ENCODE measurements at regions not wholly inside any gene's neighbourhood (a gene's known extent, or its start where the extent isn't known, plus 50 kb on each side); places are given as distances from the start of the nearest gene placed in this dataset.

DNA sequence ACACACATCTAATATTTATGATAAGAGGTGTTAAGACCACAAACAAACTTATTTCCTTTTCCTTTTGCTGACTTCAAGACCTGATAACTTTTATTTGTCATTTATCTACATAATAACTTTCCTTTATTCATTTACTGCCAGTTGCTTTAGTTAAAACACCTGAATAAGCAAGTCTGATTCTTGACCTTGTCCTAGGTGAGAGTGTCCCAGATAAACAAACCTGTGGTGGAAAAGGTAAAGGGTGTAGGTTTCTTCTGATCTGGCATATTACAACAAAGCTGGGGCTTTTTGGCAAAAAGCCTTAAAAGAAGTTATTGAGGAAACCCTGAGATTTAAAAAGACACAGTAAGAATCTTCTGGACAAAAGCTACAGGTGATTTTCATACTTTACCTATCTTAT is 191.5 kb downstream of the ZBBX start:
- DNase-seq, result no peak

DNA sequence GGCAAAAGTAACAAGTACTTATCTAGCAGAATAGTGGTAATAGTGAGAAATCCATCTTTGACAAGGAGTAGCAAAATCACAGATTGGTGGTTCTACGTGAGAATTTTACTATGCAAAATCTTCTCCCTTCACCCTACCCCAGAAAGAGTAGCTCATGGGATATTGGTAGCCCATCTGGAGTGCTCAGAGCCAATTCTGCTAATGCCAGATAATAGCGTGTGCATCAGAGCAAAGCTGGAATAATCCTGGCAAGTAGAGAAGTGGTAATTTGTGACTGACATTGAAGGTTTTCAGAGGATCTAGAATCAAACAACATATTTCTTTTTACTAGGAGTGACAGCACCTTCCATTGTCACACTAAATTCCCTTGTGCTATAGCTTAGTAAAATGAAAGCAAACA is 192.9 kb downstream of the ZBBX start:
- DNase-seq, result no peak

DNA sequence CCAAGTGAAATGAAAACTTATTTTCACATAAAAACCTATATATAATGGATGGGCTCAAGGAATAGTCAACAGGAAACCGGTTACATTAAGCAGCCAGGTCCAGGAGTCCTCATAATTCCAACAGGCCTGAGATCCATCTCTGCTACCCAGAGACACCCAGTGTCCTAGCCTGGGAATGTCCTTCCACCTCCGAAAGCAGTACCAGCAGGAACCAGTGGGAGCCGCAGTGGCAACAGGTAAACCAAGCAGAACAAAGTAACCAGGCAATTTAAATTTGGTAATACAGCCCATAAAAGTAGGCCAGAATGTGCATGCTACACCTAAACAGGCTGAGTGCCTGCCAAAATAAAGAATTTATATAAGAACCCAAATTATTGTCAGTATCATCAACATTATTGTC is 195.6 kb downstream of the ZBBX start:
- DNase-seq, result no peak

DNA sequence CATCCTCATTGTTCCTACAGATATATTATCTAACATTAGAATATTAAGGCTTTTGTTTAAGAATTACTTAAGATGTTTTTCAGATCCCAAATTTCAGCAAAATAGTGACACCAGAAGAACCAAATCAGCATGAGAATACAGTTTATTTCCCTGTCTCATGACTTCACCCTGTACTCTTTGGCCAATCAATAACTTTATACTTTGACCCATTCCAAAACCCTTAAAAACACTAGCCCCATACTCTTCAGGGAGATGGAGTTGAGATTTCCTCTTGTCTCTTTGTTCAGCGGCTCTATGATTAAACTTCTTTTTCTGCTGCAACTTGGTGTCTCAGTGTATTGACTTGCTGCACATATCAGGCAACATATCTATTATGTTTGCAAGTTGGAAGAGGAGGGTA is 207.7 kb downstream of the ZBBX start:
- DNase-seq, result no peak

DNA sequence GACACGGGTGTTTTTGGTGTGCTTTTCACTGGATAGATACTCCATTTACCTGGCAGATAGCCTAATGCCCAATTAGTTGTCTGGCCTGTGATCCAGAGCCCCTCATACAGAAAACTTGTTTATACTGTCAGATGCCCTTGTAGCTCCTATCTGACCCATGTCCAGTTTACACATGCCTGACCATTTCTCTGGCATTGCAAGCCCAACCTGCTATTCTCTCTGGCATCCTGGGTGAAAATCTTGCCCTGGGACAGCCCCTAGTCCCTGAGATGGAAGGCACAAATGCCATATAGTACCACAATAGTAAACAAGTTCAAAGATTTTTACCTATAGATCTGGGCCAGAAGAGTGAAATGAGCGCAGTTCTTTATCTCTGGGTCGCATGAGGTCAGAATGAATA is 212.6 kb downstream of the ZBBX start:
- no peak for DNase-seq

DNA sequence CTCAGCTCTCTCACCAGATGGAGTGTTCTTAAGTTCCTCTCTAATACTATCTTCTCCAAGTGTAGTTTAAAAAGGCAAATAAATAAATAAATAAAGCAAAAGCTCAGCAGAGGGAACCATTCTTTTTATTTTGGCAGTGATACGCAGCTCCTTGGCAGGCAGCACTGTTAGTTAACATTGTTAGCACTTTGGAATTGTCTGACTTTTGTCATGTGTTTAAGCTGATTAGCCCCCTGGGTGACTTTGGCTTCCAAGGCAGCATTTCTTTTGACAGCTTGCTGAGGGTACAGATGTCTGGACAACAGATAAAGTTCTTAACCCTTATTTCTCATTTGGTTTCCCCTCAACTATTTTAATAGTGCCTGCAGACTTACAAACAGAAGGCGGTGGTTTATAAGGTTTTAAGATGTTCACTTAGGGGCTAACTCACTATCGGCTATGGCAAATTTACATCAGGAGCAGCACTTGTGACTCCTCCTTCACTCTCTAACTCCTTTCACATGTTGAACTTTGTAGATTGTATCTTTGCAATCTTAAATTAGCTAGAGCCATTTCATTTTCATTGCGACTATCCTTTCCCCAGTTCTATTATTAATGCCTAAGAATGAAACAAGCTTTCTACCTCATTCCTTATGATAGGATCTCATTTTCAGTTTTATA is 213.4 kb downstream of the ZBBX start:
- DNase-seq, result no peak

DNA sequence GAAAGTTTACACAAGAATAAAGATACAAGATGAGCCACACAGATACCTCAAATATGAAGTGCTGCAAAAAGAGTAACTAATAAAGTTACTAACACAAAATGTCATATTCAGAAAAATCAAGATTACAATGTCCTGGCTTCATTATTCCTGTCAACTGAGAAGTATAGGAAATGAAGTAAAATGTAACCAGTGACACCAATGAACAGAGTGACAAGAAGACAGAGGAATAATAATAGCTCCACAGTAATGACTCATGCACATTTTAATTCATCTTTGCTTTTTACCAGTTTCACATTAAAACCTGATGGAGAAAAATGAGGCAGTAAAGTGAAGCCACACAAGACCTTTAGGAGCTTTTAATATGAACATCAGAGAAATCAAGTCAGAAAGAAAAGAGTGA is 214.1 kb downstream of the ZBBX start:
- no peak for DNase-seq

DNA sequence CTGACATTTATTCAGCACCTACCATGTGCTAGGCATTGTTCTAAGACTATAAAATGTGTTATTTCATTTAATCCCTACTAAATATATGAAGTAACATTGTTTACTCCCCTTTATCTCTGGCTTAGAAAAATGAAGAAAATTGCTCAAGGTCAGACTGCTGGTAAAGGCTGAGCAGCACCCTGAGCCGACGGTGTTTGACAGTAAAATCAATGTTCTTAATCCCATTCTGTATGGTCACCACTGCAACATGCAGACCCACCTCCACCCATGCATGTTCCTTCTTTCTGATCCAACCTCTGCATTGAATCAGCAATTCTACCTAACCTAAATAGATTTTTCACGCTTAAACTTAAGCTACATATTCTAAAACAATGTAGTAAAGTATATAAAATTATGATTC is 216.5 kb downstream of the ZBBX start:
- DNase-seq, result no peak

DNA sequence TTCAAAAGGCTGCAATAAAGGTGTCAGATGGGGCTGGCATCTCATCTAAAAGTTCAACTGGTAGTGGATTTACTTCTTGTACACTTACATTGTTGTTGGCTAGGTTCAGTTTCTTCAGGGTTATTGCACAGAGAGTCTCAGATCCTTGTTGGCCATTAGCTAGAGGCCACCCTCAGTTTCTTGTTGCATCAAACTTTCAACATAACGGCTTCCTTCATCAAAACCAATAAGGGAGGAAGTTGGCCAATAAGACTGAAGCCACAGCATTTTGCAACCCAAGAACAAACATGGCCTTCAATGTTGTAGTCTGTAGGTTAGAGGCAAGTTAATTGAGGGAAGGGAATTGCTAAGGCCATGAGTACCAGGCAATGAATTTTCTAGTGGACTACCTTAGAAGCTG is 218.0 kb downstream of the ZBBX start:
- peak; percentile 70 for DNase-seq

DNA sequence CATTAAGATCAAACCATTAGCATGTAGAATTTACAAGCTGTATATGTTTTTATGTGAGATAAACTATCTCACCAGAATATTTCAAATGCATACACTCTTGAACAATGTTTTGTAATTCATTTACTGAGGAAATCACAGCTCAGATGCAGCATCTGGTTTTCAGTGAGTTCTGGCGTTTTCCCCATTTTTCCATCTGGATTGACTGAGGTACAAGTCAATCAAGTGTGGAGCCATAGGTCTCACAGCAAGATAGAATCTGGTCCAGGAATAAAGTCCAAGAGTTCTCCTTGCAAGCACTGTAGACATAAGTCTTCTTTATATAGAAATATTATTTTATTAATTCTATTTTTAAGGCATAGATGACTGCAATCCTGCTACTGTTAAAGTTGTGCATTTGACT is 219.3 kb downstream of the ZBBX start:
- DNase-seq, result no peak

DNA sequence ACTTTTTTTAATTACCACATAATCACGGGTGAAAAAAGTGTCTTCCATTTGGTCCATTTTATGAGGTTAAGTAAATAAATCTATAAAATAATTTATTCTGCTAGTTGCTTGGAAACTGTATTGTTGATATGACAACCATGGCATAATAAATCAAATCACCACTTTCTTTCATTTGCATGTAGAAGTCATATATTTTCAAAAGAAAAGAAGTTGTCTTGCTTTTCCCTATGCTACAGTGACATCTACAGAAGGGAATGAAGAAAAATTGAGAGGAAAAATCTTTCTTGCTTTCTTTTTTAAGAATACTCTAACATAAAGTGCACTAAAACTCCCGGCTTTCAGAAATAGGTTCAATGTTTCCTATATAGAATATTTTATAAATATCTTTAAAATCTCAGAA is 228.5 kb downstream of the ZBBX start:
- DNase-seq, result no peak

DNA sequence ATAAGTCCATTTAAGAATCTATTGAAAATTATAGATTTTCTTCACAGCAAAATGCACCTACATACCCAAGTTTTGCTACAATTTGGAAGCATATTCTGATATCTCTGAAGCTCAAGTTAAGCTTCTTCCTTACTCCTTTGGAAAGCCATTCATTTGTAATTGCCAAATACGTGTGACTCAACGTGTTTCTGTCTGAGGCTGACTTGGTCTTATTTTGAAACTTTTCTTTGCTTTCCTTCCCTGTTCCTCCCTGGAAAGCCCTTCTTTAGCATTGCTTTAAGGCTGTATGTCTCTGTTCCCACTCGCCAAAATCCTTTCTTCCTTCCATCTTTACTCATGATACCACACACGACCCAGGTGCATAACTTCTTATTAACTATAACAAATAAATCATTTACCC is 232.0 kb downstream of the ZBBX start:
- DNase-seq, result no peak

DNA sequence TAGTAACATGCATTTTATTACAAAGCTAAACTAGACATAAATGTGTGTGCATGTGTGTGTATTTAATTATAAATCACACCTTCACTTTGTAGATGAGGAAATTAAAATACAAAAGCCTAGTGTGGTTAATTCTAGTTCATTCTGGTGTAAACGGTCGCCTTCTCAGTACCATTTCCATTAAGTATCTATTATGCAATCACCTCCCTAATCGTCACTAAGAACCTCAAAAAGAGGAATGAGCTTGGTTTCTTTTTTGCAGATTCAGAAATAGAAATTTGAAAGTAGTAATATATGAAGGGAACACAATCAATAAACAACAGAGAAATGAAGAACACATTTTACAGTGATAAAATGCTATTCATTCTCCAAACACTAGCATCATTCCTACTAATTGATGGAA is 233.2 kb downstream of the ZBBX start:
- peak; percentile 7 for DNase-seq

DNA sequence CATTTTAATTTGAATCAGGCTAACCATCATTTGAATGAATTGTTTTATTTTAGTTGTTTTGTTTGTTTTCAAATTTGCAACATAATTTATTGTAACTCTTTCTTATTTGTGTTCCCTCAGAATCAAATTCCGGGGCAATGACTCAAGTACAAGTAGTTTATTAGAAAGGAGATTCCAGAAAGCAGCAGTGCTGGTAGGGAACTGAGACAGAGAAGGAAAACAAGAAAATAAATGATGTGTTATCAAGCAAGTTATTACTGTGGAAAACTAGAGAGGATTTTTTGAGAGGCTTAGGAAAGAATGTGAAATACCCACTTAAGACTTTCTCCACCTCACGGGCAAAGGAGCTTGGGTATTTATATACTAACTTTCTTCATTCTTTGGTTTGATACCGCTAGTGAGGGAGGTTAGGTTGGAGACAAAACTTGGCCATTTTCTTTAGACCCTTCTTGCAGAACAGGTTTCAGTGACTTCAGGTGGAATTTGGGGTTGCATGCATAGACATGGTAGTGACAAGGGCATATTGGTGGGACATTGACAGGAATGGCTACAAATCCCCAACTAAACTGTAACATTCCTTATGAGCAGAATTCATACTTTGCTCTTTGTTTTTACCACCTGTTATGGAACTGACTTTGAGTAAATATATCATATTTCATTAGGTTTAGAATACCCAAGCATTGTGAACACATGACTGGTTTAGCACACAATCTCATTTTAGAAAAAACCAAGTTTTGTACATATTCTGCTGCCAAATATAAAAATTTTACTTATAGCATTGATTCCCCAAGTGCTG is 254.3 kb downstream of the ZBBX start:
- DNase-seq, result no peak

DNA sequence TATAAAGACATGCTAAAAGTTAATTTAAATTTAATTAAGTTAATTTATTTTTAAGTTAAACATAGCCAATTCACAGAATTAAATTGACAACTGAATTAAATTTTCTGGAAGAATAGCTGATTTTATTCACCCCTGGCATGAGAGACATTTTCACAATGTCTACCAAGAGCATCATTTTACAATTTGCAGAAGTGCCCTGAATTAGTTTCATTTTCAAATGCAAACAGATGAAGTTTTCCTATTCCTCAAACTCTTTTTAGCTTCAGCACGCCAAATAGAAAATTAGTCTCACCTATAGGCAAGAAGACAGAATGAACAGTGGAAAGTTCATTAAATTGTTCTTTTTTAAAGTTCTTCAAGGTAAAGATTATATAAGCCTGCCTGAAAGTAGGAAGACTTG is 259.3 kb downstream of the ZBBX start:
- no peak for DNase-seq

DNA sequence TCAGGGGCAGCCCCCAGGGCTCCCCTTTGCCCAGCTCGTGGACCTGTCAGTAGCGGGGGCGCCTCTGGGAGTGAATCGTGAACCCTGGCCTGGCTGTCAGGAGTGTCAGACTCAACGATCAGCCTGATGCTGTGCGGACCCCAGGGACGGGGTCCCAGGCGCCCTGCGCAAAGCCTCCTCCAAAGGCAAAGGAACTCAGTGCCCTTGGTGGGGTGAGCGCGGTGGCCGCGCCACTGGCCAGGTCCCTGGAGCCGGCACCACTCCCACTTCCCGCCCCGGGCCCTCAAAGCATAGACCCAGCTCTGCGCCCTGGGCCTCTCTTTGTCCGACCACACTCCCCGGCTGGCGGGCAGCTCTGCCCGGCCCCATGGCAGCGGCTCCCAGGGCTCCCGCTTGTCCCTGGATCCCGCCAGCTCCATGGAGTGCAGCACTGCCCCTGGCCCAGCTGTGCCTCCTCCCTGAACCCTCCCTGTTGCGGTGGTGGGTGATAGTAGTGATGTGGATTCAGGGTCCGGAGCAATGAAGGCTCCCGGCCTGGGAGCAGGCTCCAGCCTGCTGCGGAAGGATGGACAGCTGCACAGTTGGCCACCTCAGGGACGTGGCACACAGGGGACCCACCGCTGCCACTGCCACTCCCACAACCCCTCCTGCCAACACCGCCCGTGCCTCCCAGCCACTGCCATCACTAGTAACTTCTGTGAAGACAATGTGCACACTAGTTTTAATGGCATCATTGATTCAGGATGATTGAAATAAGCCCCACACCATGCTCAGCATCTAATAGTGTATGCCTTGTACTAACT is 263.8 kb downstream of the ZBBX start:
- DNase-seq, result no peak

DNA sequence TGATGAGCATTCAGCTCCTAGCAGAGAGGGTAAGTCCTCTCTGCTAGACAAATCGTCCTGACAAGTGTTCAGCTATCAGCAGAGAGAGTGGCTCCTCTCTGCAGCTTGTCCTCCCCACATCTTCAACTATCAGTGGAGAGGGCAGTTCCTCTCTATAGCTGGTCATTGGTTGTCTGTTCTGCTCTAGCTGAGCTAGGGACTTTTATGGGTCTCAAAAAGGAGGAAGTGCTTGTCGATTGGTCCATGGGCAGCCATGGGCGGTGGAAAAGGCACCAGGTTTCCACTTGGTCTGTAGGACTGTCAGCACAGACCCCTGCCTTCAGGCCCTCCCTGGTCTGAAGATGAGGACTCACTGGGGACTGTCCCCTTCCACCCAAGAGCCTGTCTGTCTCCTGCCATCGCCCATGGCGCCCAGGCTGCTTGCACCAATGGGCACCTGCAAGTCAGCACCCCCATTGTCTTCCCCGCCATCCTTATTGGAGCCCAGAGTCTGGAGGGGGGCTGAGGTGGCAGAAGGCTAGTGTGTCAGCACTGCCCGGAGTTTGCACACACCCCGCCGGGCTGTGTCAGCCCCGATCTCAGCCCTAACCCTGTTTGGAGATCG is 264.7 kb downstream of the ZBBX start:
- no peak for DNase-seq

DNA sequence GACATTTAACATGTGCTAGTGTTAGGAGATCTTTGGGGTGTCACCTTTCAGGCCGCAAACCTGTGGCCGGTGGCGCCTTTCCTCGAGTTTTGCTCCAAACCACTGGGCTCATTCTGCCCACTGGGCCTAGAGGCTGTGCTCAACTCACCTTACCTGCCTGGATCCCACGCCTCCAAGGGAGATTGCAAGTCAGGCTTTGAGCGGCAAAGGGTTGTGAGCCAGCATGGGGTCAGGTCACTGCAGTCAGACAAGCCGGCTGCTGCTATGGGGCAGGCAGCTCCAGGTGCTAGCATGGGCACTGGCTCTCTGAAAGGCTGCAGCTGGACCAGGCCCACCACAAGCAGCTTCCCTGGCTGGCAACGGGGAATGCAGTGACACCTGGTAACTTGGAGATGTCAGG is 265.5 kb downstream of the ZBBX start:
- DNase-seq, result no peak

DNA sequence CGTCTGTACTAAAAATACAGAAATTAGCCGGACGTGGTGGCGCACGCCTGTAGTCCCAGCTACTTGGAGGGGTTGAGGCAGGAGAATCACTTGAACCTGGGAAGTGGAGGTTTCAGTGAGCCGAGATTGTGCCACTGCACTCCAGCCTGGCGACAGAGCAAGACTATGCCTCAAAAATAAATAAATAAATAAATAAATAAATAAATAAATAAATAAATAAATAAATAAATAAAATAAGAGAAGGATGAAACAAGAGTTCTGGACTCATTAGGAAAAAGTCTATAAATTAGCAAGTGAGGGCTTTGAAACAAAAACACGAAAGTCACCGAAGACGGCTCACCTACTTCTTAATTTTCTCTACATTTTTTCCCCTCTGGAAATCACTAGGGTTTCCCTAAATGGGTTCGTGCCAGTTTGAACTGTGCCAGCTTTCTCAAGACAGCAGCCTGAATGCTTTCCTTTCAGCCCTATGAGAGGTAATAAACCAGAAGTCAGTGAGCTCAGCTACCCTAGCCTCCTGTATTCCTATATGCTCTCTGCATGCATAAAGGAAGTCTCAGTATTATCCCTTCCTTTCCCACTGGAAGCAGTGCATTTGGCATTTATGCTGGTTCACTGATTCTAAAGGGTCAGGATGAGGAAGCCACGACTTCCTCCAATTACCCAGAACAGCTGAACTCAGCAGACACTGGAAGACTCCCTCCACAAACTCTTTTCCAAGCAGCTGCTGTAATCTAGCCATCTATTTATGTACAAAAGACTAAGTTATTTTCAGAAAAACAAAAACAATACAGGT is 266.9 kb downstream of the ZBBX start:
- DNase-seq, result no peak

DNA sequence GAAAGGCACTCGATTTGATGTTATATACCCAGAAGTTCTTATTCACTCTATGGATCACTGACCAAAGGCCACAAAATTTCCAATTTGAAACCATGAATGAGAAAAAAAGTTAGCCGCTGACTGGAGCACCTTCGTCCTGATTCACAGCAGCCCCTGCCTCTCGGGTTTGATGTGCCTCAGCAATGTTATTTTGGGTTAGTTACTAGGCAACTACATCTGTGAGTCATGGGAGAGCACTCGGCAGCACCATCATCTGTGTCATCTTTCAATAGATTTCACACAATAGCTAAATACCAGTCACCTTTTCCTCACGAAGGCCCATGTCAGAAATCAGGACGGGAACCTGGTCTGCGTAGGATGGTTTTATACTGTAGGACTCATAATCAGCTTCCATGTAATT is 269.2 kb downstream of the ZBBX start:
- DNase-seq, result no peak

DNA sequence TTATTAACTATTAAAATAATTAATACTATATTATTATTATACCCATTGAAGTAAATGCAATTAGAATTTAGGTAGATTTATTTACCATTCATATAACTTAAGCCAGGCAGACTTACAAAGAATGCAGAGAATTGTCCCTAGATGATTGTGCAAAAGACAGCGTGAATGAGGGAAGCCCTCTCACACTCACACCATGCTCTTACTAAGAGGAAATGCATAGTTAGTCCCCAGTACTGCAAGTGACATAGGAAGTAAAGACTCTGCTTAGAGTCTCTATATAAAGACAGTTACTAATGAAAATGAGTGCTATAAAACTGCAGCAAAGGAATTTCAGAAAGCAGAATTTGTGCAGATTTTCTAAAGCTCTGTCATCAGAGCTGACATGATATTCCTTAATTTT is 270.4 kb downstream of the ZBBX start:
- DNase-seq, result no peak

DNA sequence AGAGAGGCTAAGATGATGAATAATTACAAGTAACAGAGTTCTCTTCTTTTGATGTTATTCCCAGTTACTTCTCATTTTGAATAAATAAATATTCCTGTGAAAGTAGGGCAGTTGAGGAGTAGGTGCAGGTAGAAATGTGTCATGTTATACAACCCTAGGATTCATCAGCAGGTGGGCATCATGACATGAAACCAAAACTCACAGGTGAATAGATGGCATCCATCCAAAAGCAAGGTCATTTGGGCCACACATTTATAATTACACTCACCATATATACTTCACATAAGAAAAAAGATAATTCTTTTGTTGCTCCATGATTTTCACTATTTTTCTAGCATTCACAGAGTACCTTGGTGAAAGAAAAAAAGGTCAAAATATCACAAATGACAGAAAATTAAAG is 273.6 kb downstream of the ZBBX start:
- DNase-seq, result no peak

DNA sequence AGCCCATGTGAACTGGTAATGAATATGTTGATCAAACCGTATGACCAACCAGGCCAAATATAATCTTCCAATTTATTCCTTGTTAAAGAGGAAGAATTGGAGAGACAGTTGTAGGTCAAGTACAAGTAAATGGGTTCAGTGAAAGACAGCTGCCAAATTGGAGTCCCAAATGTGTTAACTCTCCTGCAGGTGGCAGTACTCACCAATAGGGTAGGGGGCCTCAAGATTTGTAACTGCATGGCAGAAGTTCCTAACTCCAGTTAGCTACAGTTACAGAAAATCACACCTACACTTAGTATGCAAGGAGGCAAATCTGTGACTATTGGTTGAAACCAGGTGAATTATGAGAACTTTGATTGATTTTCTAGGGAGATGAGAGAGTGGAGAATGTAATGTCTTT is 278.0 kb downstream of the ZBBX start:
- peak; percentile 32 for DNase-seq
